Common myeloid progenitor, CD34-positive (primary cell): ENCODE measurements at regions not wholly inside any gene's neighbourhood (a gene's known extent, or its start where the extent isn't known, plus 50 kb on each side); places are given as distances from the start of the nearest gene placed in this dataset.
"Not testable (repeated sequence)": the region's sequence is repeated elsewhere in the genome, so short reads cannot be mapped to it uniquely, and the experiment has no call there.

Experiments used
- CTCF ChIA-PET: fragments of 350-600 bp; sonication (Branson Sonifier 250); formaldehyde crosslinking; loops from one replicate; lab custom pipeline; 2021; ENCODE audit warnings: antibody characterized with exemption; lab: Charles Lee
- POLR2A ChIA-PET: fragments of 350-600 bp; sonication (Branson Sonifier 250); formaldehyde crosslinking; loops from one replicate; lab custom pipeline; 2021; ENCODE audit warnings: antibody characterized with exemption; lab: Charles Lee
- DNase-seq, 3 donors: peaks; one replicate each; pipeline versions ENCODE4 v3.0.0 to v3.0.0-alpha.2; 2013
- H3K27ac ChIP-seq, 2 experiments: 1 replicate in 1 of 2; 2 replicates in 1 of 2; pipeline ENCODE4 v1.7.0; 2013; ENCODE audit warnings: inconsistent platforms in 2 of 2, low read length in 2 of 2, mild to moderate bottlenecking in 2 of 2, low read depth in 1 of 2, moderate library complexity in 1 of 2; ENCODE audit not compliant: severe bottlenecking in 2 of 2, insufficient read depth in 1 of 2, poor library complexity in 1 of 2
- H3K27me3 ChIP-seq, 5 experiments: replicated peaks in 2 of 5; 1 replicate in 3 of 5; 2 replicates in 2 of 5; pipeline versions ENCODE4 v1.6.1 to v1.7.0; 2013; ENCODE audit warnings: low read length in 4 of 5, mild to moderate bottlenecking in 2 of 5, moderate library complexity in 2 of 5, inconsistent platforms in 1 of 5; ENCODE audit not compliant: insufficient read depth in 5 of 5, control insufficient read depth in 4 of 5
- H3K36me3 ChIP-seq, 4 experiments: 1 replicate in 2 of 4; 2 replicates in 2 of 4; pipeline versions ENCODE4 v1.6.1 to v1.7.0; 2013; ENCODE audit warnings: low read length in 3 of 4, control low read depth in 1 of 4, mild to moderate bottlenecking in 1 of 4; ENCODE audit not compliant: control insufficient read depth in 4 of 4, insufficient read depth in 4 of 4
- H3K4me1 ChIP-seq, 4 experiments: 1 replicate in 3 of 4; 2 replicates in 1 of 4; pipeline versions ENCODE4 v1.6.1 to v1.7.1; 2013; ENCODE audit warnings: low read length in 3 of 4, mild to moderate bottlenecking in 3 of 4, control low read depth in 1 of 4, inconsistent platforms in 1 of 4, moderate library complexity in 1 of 4; ENCODE audit not compliant: control insufficient read depth in 4 of 4, insufficient read depth in 4 of 4; ENCODE audit errors: control extremely low read depth in 1 of 4
- H3K4me3 ChIP-seq, 7 experiments: 1 replicate in 4 of 7; 2 replicates in 3 of 7; pipeline versions ENCODE4 v1.5.1 to v1.7.0; 2013; ENCODE audit warnings: mild to moderate bottlenecking in 7 of 7, low read length in 6 of 7, moderate library complexity in 6 of 7, inconsistent platforms in 2 of 7, low read depth in 2 of 7, control low read depth in 1 of 7; ENCODE audit not compliant: insufficient read depth in 4 of 7, control insufficient read depth in 1 of 7; ENCODE audit errors: extremely low read depth in 1 of 7
- H3K9me3 ChIP-seq, 5 experiments: 1 replicate in 4 of 5; 2 replicates in 1 of 5; pipeline versions ENCODE4 v1.6.1 to v1.7.1; 2013; ENCODE audit warnings: low read length in 4 of 5, mild to moderate bottlenecking in 2 of 5, inconsistent platforms in 1 of 5, low read depth in 1 of 5, moderate library complexity in 1 of 5; ENCODE audit not compliant: control insufficient read depth in 4 of 5, insufficient read depth in 2 of 5; ENCODE audit errors: control extremely low read depth in 1 of 5
- WGBS: methylation state at CpG from one replicate; pipeline ENCODE4 v1.1.5; 2013; ENCODE audit not compliant: insufficient coverage; 5-methylcytosine and 5-hydroxymethylcytosine counted together

- no peak overlapping the region for H3K27ac ChIP-seq
- no peaks in the 10 kb centered on the region for H3K27me3 ChIP-seq
- H3K36me3 ChIP-seq: no peaks in the 10 kb centered on the region
- ChIA-PET CTCF (no interaction called here), POLR2A (no interaction called here)
- 100% methylated on average over 1 of the region's 2 CpGs for WGBS
- no peak overlapping the region for H3K4me3 ChIP-seq
- H3K9me3 ChIP-seq: peaks cover 0 to 11% (median 4%) of the 10 kb centered on the region in 5 experiments
- DNase-seq: no peak
- no peaks in the 10 kb centered on the region for H3K4me1 ChIP-seq
Measured at GRCh38 chr16:8070506-8070905, 519.8 kb downstream of the TMEM114 start.

DNA sequence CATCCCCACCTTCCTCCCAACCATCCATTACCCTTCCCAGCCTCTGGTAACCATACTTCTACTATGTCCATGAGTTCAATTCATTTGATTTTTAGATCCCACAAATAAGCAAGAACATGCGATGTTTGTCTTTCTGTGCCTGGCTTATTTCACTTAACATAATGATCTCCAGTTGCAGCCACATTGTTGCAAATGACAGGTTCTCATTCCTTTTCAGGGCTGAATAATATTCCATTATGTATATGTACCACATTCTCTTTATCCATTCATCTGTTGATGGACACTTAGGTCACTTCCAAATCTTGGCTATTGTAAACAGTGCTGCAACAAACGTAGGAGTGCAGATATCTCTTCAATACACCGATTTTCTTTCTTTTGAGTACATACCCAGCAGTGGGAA, 522.1 kb downstream of the TMEM114 start:
- 100% methylated on average over 2 of the region's 3 CpGs for WGBS
- H3K27ac ChIP-seq, H3K4me3 ChIP-seq, CTCF ChIA-PET, H3K27me3 ChIP-seq, H3K4me1 ChIP-seq, DNase-seq, H3K36me3 ChIP-seq: not testable (repeated sequence)
- H3K9me3 ChIP-seq: peaks cover 0 to 11% (median 7%) of the 10 kb centered on the region in 5 experiments
- POLR2A ChIA-PET: interaction anchor here (0.6 kb wide), 1 partner anchor 871 kb away, joined by 3 read pairs; no protein-coding TSS in a partner anchor

DNA sequence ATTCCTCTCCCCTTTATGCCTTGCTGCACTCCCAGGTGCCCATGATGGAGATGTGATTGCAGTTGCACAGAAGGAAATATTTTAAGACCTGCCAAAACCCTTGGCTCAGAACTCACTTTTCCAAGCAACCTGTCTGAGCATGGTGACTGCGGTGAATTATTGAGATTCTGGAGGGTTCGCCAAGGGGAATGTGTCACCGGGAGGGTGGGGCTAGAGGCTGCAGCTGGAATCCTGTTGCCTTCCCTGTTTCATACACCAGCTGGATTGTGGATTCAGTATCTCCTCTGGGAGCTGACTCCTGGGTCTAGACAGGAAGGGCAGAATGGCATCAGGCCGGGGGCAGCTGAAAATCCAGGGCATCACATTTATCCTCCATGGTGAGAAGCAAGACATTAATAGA, 527.2 kb downstream of the TMEM114 start:
- no peak overlapping the region for H3K27ac ChIP-seq
- no peak for DNase-seq
- ChIA-PET CTCF (no interaction called here), POLR2A (no interaction called here)
- no peaks in the 10 kb centered on the region for H3K4me1 ChIP-seq
- H3K4me3 ChIP-seq: no peak overlapping the region
- H3K9me3 ChIP-seq: peaks cover 0 to 7% (median 4%) of the 10 kb centered on the region in 5 experiments
- no peaks in the 10 kb centered on the region for H3K36me3 ChIP-seq
- WGBS: 56% methylated on average over 3 of the region's 4 CpGs
- no peaks in the 10 kb centered on the region for H3K27me3 ChIP-seq

DNA sequence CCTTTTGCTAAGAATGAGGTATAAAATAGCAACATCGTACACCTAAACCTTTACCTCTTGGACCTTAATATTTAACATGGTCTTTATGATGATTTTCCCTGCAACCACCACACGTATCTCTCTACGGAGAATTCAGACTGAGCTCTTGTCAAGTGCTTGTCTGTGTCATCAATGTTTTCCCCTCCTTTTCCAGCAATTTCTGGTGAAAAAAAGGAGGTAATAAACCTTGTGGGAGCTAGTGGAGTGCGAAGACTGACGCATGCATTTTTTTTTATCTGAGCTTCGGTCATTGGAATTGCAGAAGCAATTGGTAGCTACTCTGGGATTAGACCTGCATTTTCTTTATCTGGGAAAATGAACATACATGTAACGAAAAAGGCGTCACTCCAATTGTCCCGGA, 527.6 kb downstream of the TMEM114 start:
- Histone ChIP-seq H3K4me3 (no peak overlapping the region), H3K27me3 (no peaks in the 10 kb centered on the region), H3K4me1 (no peaks in the 10 kb centered on the region), H3K9me3 (peaks cover 0 to 7% (median 4%) of the 10 kb centered on the region in 5 experiments), H3K27ac (no peak overlapping the region), H3K36me3 (no peaks in the 10 kb centered on the region)
- no peak for DNase-seq
- WGBS: 99% methylated on average over 8 of the region's 9 CpGs
- CTCF ChIA-PET: no interaction called here
- POLR2A ChIA-PET: no interaction called here

- no peak overlapping the region for H3K4me3 ChIP-seq
- H3K9me3 ChIP-seq: peaks cover 0 to 3% (median 0%) of the 10 kb centered on the region in 5 experiments
- CTCF ChIA-PET: no interaction called here
- no peaks in the 10 kb centered on the region for H3K36me3 ChIP-seq
- H3K4me1 ChIP-seq: no peaks in the 10 kb centered on the region
- POLR2A ChIA-PET: no interaction called here
- 100% methylated on average over 1 of the region's 4 CpGs for WGBS
- H3K27me3 ChIP-seq: no peaks in the 10 kb centered on the region
- DNase-seq: no peak
- no peak overlapping the region for H3K27ac ChIP-seq
Measured at GRCh38 chr16:8055761-8056160, 534.5 kb downstream of the TMEM114 start.

DNA sequence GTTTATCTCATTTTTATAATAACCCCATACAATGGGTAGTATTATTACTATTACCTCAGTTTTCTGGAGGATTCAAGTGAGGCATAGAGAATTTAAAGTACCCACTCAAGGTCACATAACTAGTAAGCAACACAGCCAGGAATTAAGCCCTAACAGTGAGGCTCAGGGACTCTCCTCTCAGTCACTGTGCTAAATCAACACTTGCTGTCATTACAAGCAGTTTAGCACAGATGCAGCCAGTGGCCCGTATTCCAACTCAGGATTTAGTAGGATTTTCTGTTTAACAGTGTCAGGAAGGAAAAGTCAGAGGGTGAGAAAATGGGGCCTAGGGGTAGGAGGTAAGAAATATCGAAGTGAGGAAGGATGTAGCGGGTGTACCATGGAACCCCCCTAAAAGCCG, 536.9 kb downstream of the TMEM114 start:
- ChIA-PET CTCF (no interaction called here), POLR2A (no interaction called here)
- 100% methylated on average over 2 of the region's 4 CpGs for WGBS
- Histone ChIP-seq H3K27me3 (no peaks in the 10 kb centered on the region), H3K9me3 (peaks cover 0 to 3% (median 0%) of the 10 kb centered on the region in 5 experiments), H3K36me3 (no peaks in the 10 kb centered on the region), H3K4me1 (no peaks in the 10 kb centered on the region), H3K27ac (no peak overlapping the region), H3K4me3 (no peak overlapping the region)
- DNase-seq: no peak

- H3K9me3 ChIP-seq: peaks cover 0 to 3% (median 0%) of the 10 kb centered on the region in 5 experiments
- ChIA-PET CTCF (no interaction called here), POLR2A (no interaction called here)
- 95% methylated on average over 3 of the region's 4 CpGs for WGBS
- H3K27me3 ChIP-seq: no peaks in the 10 kb centered on the region
- no peak for DNase-seq
- no peaks in the 10 kb centered on the region for H3K36me3 ChIP-seq
- H3K4me3 ChIP-seq: no peak overlapping the region
- H3K4me1 ChIP-seq: no peaks in the 10 kb centered on the region
- no peak overlapping the region for H3K27ac ChIP-seq
Measured at GRCh38 chr16:8048433-8048832, 541.9 kb downstream of the TMEM114 start.
